22Rv1 (cell line): ENCODE measurements at regions not wholly inside any gene's neighbourhood (a gene's known extent, or its start where the extent isn't known, plus 50 kb on each side); places are given as distances from the start of the nearest gene placed in this dataset.

Experiments
- CTCF ChIP-seq: fragments of 450-650 bp; IDR thresholded peaks from 2 replicates; pipeline ENCODE4 v1.5.1; 2017; ENCODE audit warnings: mild to moderate bottlenecking
- ZFX ChIP-seq: fragments of 450-650 bp; IDR thresholded peaks from 2 replicates; pipeline ENCODE4 v1.6.1; 2017; ENCODE audit warnings: antibody characterized with exemption, borderline replicate concordance

- TF ChIP-seq CTCF (no peak), ZFX (no peak)
Observed at GRCh38 chr12:87690236-87690810, 338.9 kb downstream of the C12orf50 start.
